Central memory CD8-positive, alpha-beta T cell (primary cell): ENCODE measurements at regions not wholly inside any gene's neighbourhood (a gene's known extent, or its start where the extent isn't known, plus 50 kb on each side); places are given as distances from the start of the nearest gene placed in this dataset.

Experiments used
- ATAC-seq: fragments of 150-1000 bp; cut with Tn5 transposase; replicated peaks from 2 replicates; pipeline ENCODE4 v1.10.0; 2022; ENCODE audit warnings: mild to moderate bottlenecking, moderate FRiP score, moderate number of reproducible peaks; ENCODE audit not compliant: poor library complexity, severe bottlenecking; ENCODE audit errors: extremely low read depth
- DNase-seq, 2 donors: peaks; one replicate each; pipeline ENCODE4 v3.0.0; 2021; ENCODE audit warnings: low spot score in 2 of 2
- H3K27ac Mint-ChIP-seq: one replicate; pipeline ENCODE4 v1.8.0; 2022; ENCODE audit warnings: low read depth, mild to moderate bottlenecking, moderate library complexity, mixed read lengths
- H3K27me3 Mint-ChIP-seq: one replicate; pipeline ENCODE4 v1.8.0; 2022; ENCODE audit warnings: mixed read lengths
- H3K36me3 Mint-ChIP-seq: one replicate; pipeline ENCODE4 v1.8.0; 2022; ENCODE audit warnings: mild to moderate bottlenecking, moderate library complexity, mixed read lengths; ENCODE audit not compliant: insufficient read depth
- H3K4me1 Mint-ChIP-seq: one replicate; pipeline ENCODE4 v1.8.0; 2022; ENCODE audit warnings: mixed read lengths
- H3K4me3 Mint-ChIP-seq: one replicate; pipeline ENCODE4 v1.8.0; 2022; ENCODE audit warnings: mild to moderate bottlenecking, moderate library complexity, mixed read lengths
- H3K9me3 Mint-ChIP-seq: one replicate; pipeline ENCODE4 v1.8.0; 2022; ENCODE audit warnings: mixed read lengths

- Mint-ChIP-seq H3K36me3 (no peaks in the 10 kb centered on the region), H3K27me3 (peaks cover 26% of the 10 kb centered on the region), H3K4me1 (no peaks in the 10 kb centered on the region), H3K27ac (no peak overlapping the region), H3K9me3 (no peaks in the 10 kb centered on the region), H3K4me3 (no peak overlapping the region)
- ATAC-seq (no peak), DNase-seq (no peak)
These were observed 189.9 kb upstream of the SH3BP4 start for GRCh38 chr2:234761910-234762309.

- Mint-ChIP-seq H3K4me1 (no peaks in the 10 kb centered on the region), H3K4me3 (no peak overlapping the region), H3K36me3 (no peaks in the 10 kb centered on the region), H3K9me3 (no peaks in the 10 kb centered on the region), H3K27me3 (peaks cover 17% of the 10 kb centered on the region), H3K27ac (no peak overlapping the region)
- DNase-seq (no peak), ATAC-seq (no peak)
These were observed 197.7 kb upstream of the SH3BP4 start for GRCh38 chr2:234754126-234754525.

GRCh38 chr2:234753701-234754100, 198.1 kb upstream of the SH3BP4 start:
- no peaks in the 10 kb centered on the region for H3K4me1 Mint-ChIP-seq
- ATAC-seq (no peak), DNase-seq (no peak)
- no peaks in the 10 kb centered on the region for H3K36me3 Mint-ChIP-seq
- no peak overlapping the region for H3K27ac Mint-ChIP-seq
- no peak overlapping the region for H3K4me3 Mint-ChIP-seq
- no peaks in the 10 kb centered on the region for H3K9me3 Mint-ChIP-seq
- H3K27me3 Mint-ChIP-seq = peaks cover 17% of the 10 kb centered on the region

- Mint-ChIP-seq H3K27ac (no peak overlapping the region), H3K36me3 (no peaks in the 10 kb centered on the region), H3K27me3 (peaks cover 20% of the 10 kb centered on the region), H3K9me3 (no peaks in the 10 kb centered on the region), H3K4me1 (no peaks in the 10 kb centered on the region), H3K4me3 (no peak overlapping the region)
- DNase-seq (no peak), ATAC-seq (no peak)
These were observed 198.9 kb upstream of the SH3BP4 start for GRCh38 chr2:234752966-234753365.

- Mint-ChIP-seq H3K4me1 (no peaks in the 10 kb centered on the region), H3K27me3 (peaks cover 35% of the 10 kb centered on the region), H3K4me3 (no peak overlapping the region), H3K27ac (no peak overlapping the region), H3K9me3 (no peaks in the 10 kb centered on the region), H3K36me3 (no peaks in the 10 kb centered on the region)
- DNase-seq (no peak), ATAC-seq (no peak)
These were observed 200.4 kb upstream of the SH3BP4 start for GRCh38 chr2:234751275-234751973.

GRCh38 chr2:234747833-234748559, 203.8 kb upstream of the SH3BP4 start:
- no peaks in the 10 kb centered on the region for H3K9me3 Mint-ChIP-seq
- ATAC-seq = no peak
- H3K27ac Mint-ChIP-seq = no peak overlapping the region
- H3K27me3 Mint-ChIP-seq = peaks cover 51% of the 10 kb centered on the region
- no peaks in the 10 kb centered on the region for H3K4me1 Mint-ChIP-seq
- H3K36me3 Mint-ChIP-seq = no peaks in the 10 kb centered on the region
- no peak for DNase-seq
- no peak overlapping the region for H3K4me3 Mint-ChIP-seq

- no peaks in the 10 kb centered on the region for H3K36me3 Mint-ChIP-seq
- no peaks in the 10 kb centered on the region for H3K9me3 Mint-ChIP-seq
- H3K27ac Mint-ChIP-seq = no peak overlapping the region
- H3K4me1 Mint-ChIP-seq = no peaks in the 10 kb centered on the region
- no peak overlapping the region for H3K4me3 Mint-ChIP-seq
- ATAC-seq (no peak), DNase-seq (no peak)
- H3K27me3 Mint-ChIP-seq = peaks cover 53% of the 10 kb centered on the region
These were observed 204.8 kb upstream of the SH3BP4 start for GRCh38 chr2:234747032-234747431.

GRCh38 chr2:234745347-234745746, 206.5 kb upstream of the SH3BP4 start:
- H3K36me3 Mint-ChIP-seq = no peaks in the 10 kb centered on the region
- no peak overlapping the region for H3K4me3 Mint-ChIP-seq
- peaks cover 68% of the 10 kb centered on the region for H3K27me3 Mint-ChIP-seq

GRCh38 chr2:234741976-234742375, 209.8 kb upstream of the SH3BP4 start:
- Mint-ChIP-seq H3K4me1 (no peaks in the 10 kb centered on the region), H3K9me3 (no peaks in the 10 kb centered on the region), H3K4me3 (no peak overlapping the region), H3K27me3 (peaks cover 56% of the 10 kb centered on the region), H3K36me3 (no peaks in the 10 kb centered on the region), H3K27ac (no peak overlapping the region)
- ATAC-seq (no peak), DNase-seq (no peak)

More at GRCh38 chr2:234745347-234745746, 206.5 kb upstream of the SH3BP4 start:
- no peak for ATAC-seq
- no peaks in the 10 kb centered on the region for H3K9me3 Mint-ChIP-seq
- no peak for DNase-seq
- H3K27ac Mint-ChIP-seq = no peak overlapping the region
- no peaks in the 10 kb centered on the region for H3K4me1 Mint-ChIP-seq

- Mint-ChIP-seq H3K9me3 (no peaks in the 10 kb centered on the region), H3K4me1 (no peaks in the 10 kb centered on the region), H3K27ac (no peak overlapping the region), H3K4me3 (no peak overlapping the region), H3K36me3 (no peaks in the 10 kb centered on the region), H3K27me3 (peaks cover 56% of the 10 kb centered on the region)
- ATAC-seq (no peak), DNase-seq (no peak)
These were observed 212.8 kb upstream of the SH3BP4 start for GRCh38 chr2:234739061-234739460.

GRCh38 chr2:234735829-234736228, 216.0 kb upstream of the SH3BP4 start:
- ATAC-seq = no peak
- no peak for DNase-seq
- Mint-ChIP-seq H3K4me1 (no peaks in the 10 kb centered on the region), H3K9me3 (no peaks in the 10 kb centered on the region), H3K36me3 (no peaks in the 10 kb centered on the region), H3K27ac (no peak overlapping the region), H3K27me3 (peaks cover 61% of the 10 kb centered on the region), H3K4me3 (no peak overlapping the region)

- Mint-ChIP-seq H3K36me3 (no peaks in the 10 kb centered on the region), H3K27ac (no peak overlapping the region), H3K27me3 (peaks cover 64% of the 10 kb centered on the region), H3K4me3 (no peak overlapping the region), H3K9me3 (no peaks in the 10 kb centered on the region), H3K4me1 (no peaks in the 10 kb centered on the region)
- no peak for DNase-seq
- ATAC-seq = no peak
These were observed 217.8 kb upstream of the SH3BP4 start for GRCh38 chr2:234733795-234734600.
